Fibroblast of the aortic adventitia (primary cell): ENCODE measurements at regions not wholly inside any gene's neighbourhood (a gene's known extent, or its start where the extent isn't known, plus 50 kb on each side); places are given as distances from the start of the nearest gene placed in this dataset.

ENCODE experiments used
- DNase-seq: peaks from one replicate; pipeline ENCODE4 v3.0.0-alpha.2; 2010; ENCODE audit warnings: low read depth
- H3K4me3 ChIP-seq: 2 replicates; pipeline ENCODE4 v1.5.1; 2011; ENCODE audit warnings: low read depth, mild to moderate bottlenecking, control low read depth, low read length, moderate library complexity
- TF ChIP-seq, protein P1 (sequence below): IDR thresholded peaks from 2 replicates; pipeline ENCODE4 v1.5.1; 2011; ENCODE audit warnings: mild to moderate bottlenecking, low read length, control low read depth, inconsistent platforms; ENCODE audit not compliant: insufficient read depth

DNA sequence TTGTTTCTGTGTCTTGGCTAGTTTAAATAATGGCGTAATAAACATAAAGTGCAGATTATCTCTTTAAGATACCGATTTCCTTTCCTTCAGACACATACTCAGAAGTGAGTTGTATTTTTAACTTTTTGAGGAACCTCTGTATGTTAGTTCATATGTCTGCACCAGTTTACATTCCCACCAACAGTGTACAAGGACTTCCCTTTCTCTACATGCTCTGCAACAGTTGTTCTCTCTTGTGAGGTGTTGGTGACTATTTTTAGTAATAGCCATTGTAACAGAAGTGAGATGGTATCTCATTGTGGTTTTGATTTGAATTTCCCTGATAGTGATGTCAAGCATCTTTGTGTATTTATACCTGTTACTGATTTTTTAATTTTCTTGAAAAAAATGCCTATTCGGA, 418.6 kb downstream of the UQCRFS1 start:
- no peak overlapping the region for H3K4me3 ChIP-seq
- TF ChIP-seq, protein P1, sequence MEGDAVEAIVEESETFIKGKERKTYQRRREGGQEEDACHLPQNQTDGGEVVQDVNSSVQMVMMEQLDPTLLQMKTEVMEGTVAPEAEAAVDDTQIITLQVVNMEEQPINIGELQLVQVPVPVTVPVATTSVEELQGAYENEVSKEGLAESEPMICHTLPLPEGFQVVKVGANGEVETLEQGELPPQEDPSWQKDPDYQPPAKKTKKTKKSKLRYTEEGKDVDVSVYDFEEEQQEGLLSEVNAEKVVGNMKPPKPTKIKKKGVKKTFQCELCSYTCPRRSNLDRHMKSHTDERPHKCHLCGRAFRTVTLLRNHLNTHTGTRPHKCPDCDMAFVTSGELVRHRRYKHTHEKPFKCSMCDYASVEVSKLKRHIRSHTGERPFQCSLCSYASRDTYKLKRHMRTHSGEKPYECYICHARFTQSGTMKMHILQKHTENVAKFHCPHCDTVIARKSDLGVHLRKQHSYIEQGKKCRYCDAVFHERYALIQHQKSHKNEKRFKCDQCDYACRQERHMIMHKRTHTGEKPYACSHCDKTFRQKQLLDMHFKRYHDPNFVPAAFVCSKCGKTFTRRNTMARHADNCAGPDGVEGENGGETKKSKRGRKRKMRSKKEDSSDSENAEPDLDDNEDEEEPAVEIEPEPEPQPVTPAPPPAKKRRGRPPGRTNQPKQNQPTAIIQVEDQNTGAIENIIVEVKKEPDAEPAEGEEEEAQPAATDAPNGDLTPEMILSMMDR = no peak

DNA sequence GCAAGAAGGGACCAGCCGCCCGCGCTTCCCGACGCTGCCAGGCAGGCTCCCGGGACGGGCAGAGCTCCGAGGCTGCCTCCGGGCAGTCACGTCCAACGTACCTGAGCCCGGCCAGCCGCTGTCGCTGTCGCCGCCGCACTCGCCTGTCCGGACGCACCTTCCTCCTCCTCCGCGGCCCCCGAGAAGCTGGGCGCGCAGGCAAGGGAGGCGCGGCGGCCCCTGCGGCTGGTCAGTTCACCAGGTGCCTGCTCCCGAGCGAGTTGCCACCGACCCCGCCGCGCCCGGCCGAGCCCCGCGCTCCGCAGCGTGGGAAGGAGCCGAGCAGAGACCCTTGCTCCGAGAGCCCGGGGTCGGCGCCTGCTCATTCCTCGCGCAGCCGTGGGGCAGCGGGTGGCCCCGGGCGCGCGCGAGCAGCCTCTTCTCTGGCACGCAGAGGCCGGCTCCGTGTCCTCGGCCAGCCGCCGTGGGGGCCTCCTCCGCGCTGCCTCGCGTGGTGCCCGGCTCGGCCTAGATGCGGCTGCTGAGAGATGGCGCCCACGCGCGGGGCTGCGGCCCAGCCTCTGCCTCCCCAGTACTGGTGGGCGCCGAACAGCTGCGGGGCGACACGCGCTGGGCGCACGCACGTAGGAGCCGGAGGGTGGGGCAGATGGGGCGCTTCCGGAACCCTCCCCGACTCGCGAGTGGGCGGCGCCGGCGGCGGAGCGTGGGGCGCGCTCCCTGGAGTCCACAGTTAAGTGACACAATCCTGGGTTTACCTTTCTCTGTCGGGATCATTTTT, 419.4 kb downstream of the UQCRFS1 start:
- no peak for DNase-seq
- H3K4me3 ChIP-seq = no peak overlapping the region
- TF ChIP-seq, protein P1 = no peak

More for the DNA sequence above, 418.6 kb downstream of the UQCRFS1 start:
- no peak for DNase-seq

DNA sequence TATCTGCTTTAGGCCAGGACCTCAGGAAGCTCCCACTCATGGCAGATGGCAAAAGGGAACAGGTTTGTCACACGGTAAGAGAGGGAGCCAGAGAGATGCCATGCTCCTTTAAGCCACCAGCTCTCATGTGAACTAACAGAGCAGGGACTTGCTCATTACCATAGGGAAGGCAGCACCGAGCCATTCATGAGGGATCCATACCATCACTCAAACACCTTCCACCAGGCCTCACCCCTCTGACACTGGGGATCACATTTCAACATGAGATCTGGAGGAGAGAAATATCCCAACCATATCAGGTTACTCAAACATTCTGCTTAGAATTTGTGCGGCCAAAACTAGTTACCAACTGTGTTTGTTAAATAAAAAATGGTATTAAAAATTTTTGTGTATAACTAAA, 427.0 kb downstream of the UQCRFS1 start:
- TF ChIP-seq, protein P1 = no peak
- no peak for DNase-seq
- no peak overlapping the region for H3K4me3 ChIP-seq

DNA sequence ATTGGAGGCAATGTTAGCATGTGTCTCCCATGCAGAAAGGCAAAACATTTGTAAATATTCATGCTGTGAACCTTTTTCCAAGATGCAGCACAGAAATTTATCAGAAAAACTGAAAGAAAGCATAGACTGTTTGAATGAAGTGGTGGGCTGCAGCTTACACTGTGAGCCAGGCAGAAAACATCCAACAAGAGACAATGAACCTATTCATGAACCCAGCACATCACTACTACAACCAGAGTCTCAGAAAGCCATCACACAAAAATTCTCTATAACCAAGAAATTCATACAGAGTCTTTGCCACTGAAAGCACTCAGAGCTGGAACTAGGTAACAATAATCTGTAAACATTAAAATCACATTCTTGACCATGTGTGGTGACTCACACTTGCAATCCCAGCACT, 448.9 kb downstream of the UQCRFS1 start:
- TF ChIP-seq, protein P1 = no peak
- no peak overlapping the region for H3K4me3 ChIP-seq
- DNase-seq = no peak

DNA sequence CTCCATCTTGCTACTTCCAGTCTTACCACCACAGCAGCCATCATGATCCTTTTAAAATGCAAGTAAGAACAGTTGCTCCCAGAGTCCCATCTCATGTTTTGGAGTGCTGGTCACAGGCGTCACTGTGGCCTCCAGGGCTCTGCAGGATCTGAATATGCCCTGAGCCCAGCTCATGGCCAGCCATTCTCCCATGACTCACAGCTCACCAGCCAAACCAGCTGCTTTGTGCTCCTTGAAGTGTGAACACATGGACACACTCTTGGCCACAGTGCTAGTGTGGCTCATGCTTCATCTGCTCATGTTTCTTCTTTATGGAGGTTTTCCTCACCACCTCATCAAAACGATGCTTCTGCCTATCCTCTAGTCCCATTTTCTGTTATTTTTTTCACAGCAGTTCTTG, 466.5 kb downstream of the UQCRFS1 start:
- TF ChIP-seq, protein P1 = no peak
- no peak overlapping the region for H3K4me3 ChIP-seq
- DNase-seq = no peak

DNA sequence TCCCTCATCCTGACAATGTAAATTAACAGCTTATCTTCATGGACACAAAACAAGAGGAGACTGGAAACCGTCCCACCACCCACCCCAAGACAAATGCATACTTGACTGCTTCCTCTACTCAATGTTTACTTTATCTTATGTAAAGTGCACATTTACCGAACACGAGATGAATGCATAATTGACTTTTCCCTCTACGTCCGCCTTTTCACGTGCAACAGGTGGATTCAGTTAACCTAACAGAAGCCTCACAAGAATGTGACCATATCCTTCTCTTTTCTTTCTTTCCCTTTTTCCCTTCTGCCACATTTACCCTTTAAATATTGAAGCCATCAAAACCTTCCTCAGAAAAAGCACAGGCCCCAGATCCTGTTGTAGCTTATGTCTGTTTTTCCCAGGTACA, 468.0 kb downstream of the UQCRFS1 start:
- TF ChIP-seq, protein P1 = no peak
- no peak overlapping the region for H3K4me3 ChIP-seq
- no peak for DNase-seq

DNA sequence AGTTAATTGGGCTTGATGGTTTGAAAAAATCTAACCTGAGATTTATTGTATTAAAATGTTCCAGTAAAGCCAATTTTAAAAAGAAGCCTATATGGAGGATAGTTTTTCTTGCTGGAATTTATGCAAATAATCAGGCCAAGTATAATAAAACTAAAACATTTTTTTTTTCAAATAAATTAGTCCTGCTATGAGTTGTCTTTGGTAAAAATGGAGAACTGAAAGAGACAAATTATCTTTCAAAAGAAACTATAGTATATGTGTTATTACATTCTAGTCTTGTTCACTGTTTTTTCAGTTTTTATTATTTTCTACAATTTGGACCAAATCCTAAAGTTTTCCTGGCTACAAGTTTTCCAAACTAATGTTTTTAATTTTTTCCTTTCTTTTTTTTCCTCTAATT, 468.9 kb downstream of the UQCRFS1 start:
- DNase-seq = no peak
- H3K4me3 ChIP-seq = no peak overlapping the region
- TF ChIP-seq, protein P1 = no peak
